HuH-7.5 (cell line): ENCODE measurements at regions not wholly inside any gene's neighbourhood (a gene's known extent, or its start where the extent isn't known, plus 50 kb on each side); places are given as distances from the start of the nearest gene placed in this dataset.

ENCODE experiments used
- DNase-seq: peaks from one replicate; pipeline ENCODE4 v3.0.0; 2011; ENCODE audit warnings: low spot score

DNA sequence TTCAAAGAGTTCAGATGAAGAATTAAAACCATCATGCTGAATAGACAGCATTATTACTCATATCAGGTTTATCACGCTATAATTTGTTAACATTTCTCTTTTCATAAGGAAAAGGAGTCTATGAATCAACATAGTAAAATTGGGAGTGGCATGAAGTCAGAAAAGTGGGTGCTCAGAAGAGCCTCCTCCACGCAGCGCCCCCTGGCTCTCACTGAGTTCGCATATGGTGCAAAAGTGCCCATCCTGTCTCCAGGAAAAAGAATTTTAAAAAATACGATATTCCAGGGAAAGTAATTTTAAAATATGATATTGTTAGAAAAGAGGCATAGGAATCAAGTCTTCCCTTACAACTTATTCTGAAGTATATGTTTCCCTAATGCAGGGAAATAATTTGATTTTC lies 176.3 kb upstream of the TCERG1L start:
- DNase-seq, result no peak

DNA sequence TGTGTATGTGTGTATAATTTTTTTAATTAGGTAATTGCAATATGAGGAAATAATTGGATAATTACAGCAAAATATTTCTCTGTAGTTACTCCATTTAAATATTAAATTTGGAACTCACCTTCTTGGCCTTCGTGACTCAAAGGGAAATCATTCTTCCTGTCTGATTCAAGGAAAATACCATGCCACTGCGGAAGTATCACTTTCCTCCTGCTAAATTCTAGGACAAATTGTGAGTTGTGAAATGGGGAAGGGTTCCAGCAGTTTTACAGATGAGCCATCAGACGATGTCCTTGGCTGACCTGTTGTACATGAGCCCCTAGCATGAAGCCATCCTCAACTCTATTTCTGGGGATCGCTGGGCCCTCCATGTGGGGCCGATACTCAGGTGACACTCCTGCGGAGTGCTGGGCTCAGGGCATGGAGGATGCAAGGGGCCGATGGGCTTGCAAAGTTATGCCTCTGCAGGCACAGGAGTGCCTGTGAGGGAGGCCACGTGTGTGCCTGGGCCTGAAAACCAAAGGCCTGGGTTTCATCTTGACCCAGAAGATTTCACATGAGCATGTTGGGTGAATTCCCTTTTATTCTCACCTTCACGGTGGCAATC lies 179.6 kb upstream of the TCERG1L start:
- no peak for DNase-seq

DNA sequence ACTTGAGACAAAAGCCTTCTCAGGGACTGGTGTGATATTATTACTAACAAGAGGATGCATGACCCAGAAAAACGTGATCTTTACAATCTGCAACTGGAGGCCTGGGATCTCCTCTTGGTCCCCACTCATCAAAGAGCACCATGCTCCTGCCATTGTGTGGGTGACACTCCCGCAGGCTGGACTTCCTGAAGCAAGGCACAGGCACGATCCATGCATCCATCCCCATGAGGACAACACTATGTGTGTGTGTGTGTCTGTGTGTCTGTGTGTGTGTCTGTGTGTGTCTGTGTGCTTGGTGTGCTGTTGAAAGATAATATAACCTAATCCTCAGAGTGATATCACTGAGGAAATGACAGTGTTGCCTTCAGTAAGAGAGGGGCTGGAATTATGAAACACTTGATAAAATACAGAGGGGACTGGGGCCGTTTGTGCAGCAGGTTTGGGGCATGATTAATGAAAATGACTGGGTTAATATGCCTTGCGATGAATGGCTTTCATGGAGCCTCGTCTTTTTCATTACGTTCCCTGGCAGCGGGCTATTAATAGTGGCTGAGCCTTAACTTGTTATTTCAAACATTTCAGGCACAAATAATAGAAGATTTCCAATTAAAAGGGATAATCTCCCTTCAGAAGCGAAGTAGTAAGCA lies 180.8 kb upstream of the TCERG1L start:
- DNase-seq, result no peak

DNA sequence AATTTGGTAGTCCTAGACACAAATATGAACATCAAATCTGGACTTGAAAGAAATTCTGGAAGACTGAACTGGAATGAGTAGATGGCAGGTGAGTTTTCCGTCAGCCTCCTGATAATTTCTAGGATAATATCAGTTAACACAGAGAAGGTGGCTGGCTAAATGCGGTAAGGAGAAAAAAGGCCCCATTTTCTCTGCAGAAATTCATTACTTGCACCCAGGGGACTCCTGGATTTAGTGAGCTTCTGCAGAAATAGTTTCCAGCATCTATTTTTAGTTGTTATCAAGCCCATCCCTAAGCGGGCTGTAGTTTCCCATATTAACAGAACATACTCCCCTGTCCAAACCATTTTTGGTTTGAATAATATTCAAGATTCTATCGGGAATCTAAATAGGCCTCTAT lies 181.9 kb upstream of the TCERG1L start:
- DNase-seq, result no peak

DNA sequence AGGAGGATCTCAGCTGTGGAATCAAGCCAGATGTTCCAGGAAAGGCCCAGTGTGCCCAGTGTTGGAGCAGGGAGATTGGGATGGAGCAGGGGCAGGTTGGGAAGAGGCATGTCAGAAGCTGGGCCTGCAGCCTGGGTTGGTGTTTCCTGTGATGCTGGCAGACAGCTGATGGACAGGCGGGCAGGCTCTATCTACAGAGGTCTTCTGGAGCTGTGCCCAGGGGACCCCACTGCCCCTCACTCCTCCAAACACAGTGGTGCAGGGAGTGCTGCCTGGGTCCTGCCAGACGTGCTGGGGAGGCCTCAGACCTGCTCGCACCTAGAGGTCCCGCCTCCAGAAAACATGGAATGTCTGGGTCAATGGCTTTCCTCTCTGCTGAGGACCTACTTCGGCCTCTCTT lies 182.9 kb upstream of the TCERG1L start:
- no peak for DNase-seq

DNA sequence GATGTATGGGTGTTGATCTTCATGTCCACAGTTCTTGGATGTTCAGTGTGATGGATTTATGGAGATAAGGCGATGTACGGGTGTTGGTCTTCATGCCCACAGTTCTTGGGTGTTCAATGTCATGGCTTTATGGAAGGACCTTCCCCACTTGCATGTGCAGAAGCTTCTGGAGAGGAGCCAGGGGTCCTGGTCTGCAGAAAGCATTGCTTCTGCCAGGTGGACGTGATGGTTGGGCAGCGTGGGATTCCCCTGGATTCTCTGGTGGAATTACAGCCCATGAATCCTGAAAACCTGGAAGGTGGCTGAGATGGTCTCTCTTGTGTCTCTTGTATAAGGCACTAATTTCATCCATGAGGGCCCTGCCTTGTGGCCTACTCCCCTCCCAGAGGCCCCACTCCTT lies 183.7 kb upstream of the TCERG1L start:
- no peak for DNase-seq

DNA sequence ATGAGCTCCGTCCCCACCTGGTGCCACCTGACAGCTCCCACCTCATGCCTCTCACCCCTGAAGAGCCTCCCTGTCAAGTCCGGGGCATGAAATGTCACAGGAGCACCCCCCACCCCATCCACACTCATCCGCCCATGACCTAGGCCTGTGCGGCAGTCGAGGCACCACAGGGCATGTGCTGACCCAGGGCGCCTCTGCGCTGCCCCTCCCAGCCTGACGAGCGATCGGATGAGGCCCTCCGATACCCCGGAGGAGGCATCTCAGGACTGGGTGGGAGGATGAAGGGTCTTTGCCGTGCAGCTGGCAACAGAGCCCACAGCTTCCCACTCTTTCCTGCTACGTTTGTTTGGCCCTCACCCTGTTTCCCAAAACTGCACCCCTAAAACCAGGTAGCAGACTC lies 184.4 kb upstream of the TCERG1L start:
- no peak for DNase-seq

DNA sequence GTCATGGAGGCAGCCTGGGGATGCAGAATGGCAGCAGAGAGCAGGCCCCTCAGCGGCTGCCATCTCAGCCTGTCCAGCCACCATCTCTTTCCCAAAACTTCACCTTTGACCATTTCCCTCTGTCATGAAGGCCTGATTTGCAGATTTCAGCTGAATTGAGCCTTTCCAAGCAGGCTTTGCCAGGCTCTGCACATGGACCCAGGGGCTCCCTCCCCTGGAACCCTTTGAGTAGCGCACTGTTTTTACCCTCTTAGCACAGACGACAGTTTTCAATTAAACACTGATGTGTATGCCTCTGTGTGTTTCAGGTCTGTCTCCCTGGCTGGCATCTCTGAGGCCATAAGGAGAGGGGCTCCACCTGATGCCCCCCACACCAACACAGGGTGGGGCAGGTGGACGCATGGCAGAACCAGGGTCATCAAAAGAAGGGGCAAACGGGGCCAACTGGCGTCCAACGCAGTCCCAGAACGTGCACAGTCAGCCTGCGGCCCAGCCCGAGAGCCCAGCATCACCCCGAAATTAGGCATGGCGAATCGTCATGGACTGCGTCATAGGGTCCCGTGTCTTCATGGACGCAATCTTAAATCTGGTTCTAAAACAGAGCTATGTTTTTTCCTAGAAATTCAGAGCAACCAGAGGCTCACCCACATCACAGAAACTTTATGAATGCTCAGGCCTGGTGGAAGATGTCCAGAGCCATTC lies 185.0 kb upstream of the TCERG1L start:
- DNase-seq, result no peak

DNA sequence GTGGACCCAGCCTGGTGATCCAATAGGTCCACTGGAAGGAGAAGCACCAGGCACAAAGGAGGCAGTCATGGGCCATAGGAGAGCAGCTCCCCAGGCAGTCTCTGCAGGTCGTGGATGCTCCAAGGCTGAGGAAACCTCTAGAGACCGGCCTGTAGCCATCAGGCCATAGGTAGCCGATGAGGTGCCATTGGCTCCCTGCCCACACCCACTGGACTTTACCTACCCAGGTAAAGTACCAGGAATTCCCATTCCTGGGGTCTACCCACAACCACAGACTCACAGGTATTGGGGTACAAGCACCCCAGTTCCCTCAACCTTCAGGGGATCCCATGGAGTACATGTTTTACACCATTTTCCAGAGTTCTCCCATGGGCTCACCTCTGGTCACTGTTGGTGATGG lies 188.0 kb upstream of the TCERG1L start:
- no peak for DNase-seq

DNA sequence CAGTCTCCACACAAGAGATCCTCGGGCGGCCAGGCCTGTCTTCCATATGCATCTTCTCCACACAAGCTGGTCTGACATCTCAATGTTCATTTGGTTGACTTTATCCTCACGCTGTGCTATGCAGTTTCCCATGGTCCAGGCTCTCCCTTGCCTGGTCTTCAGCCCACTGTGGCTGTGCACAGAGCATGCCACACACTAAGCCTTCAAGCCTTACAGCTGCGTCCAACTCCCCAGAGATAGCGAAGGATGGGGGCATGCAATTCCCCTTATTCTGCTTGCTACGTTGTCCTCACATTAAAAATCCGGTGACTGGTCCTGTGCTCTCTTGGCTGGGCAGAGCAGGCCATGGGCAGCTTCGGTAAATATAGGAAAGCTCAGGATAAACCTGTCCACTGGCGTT lies 188.7 kb upstream of the TCERG1L start:
- DNase-seq, result no peak

DNA sequence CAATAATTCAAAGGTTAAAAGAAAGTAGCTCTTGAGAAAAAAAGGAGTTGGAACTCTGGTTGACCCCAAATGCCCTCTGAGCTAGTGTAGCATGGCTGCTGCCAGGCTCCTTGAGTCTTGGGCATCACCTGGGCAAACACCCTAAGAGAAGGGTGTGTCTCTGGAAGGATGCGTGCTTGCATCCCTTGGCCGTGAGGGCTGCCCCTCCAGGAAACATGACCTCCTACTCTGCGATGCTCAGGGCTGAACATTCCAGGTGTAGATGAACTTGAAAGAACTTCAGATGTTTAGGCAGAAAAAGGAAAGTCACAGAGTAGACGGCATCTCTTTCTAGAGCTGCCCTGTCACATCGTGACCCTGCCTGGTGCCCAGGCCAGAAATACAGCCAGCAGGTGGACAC lies 189.4 kb upstream of the TCERG1L start:
- no peak for DNase-seq

DNA sequence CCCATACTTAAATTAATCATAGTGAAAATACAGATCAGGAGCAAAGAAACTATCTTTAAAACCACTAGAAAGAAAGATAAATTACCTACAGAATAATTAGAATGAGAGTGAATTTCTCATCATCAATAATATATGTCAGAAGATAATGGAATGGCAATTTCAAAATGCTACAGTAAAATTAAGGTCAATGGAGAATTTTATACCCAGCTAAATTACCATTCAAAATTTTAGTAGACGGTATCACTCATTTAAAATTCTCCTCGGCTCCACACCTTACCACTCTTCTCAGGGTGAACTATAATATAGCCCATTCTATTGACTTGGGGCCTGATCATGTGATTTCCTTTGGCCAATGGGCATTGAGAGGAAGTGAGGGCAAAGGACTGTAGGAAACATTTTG lies 192.5 kb upstream of the TCERG1L start:
- no peak for DNase-seq

DNA sequence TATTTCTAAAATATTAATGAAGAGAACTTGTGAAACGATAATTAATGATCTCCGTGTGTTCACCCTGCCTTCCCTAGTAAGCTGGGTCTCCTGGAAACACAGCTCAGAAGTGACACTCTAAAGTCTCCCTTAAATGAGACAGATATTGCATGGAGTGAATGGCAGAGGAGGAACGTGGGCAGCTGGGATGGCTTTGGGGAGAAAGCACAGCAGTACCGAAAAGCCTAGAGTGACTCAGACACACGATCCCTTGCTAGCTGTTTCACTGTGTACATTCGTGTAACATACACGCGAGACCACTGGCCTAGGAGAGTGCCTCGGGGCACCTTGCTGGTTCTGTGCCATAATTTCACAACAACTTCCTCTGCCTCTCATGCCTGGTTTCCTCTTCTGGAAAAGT lies 199.9 kb upstream of the TCERG1L start:
- no peak for DNase-seq

DNA sequence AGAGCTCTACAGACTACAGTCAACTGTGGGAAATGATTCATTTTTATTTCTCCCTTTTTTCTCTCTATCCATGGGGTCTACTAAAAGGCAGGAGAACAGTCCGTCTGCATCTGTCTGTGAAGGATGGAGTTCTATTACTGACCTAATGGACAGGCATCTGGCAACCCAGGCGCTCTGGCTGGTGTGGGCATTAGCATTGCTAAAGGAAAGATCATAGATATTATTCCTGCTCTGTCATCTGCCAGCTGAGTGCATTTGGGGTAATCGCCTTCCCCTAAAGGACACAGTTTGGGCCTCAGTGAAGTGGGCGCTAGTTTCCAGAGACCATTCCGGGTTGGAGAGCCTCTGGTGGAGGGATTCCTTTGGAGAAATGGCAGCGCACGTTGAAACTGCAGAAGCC lies 201.3 kb upstream of the TCERG1L start:
- DNase-seq, result no peak

DNA sequence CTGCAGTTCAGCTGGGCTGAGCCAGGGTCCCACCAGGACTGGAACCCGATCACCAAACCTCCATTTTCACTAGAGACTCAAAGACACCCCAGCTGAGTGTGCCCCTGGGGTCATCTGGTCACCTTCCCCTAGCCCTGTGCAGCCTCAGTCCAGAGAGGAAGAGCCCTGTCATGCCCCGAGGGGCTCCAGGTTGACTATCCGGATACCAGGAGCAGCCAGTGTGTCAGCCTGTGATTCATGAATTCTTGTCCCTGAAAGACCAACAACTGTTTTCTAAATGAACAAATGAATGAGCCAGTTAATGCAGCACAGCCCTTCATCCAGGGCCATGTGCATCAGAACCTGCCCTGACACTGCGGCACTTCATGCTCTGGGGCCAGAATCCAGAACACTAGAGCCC lies 201.9 kb upstream of the TCERG1L start:
- no peak for DNase-seq

DNA sequence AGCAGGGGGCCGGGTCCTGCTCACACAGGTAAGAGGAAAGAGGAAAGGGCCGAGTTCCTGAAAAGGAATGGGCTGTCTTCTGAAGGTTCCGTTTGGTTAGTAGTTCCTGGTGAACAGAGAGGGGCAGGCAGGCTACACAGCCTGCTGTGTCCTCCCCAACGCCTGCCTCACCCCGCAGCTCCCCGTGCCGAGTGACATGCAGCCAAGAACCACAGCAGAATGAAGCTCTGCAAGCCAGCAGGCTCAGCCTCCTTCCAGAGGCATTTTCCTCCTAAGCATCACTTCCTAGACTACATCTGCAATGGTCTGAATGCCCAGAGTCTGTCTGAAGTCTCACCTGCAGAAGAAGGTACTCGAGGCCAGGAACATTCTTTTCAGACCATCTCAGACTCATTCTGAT lies 202.4 kb upstream of the TCERG1L start:
- no peak for DNase-seq

DNA sequence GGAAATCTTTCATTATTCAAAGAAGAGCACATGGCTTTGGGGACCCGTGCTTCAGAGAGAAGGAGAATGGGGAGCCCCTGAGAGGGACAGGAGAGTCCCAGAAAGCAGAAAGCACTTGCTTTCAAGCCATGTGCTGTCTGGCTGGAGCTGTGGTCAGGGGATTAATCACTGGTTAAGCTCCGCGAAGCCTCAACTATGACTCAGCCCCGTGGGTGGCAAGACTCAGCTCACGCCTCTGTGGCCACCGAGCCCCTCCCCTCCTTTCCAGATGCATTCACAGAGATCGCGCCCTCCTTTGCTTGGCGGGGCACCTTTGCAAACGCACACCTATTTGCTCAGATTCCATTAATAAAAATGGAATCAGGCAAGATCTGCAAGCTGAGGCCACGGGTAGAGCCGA lies 202.9 kb upstream of the TCERG1L start:
- DNase-seq, result no peak

DNA sequence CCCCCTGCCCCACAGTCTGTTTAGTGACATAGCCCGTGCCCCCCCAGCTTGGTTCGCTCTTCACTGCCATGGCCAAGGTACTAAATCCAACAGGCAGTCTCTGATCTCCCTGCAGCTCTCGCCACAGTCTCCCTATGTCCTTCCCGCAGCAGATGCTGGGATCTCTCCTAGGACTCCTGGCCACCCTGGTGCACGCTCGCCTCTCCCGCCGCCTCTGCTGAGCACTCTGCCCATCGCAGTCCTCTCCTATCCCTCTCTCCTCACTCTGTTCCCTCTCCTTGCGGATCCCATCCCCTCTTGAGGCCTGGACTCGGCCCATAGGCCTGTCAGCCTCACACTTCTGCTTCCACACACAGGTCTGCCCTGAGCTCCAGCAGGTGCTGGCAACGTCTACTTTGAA lies 204.8 kb upstream of the TCERG1L start:
- no peak for DNase-seq

DNA sequence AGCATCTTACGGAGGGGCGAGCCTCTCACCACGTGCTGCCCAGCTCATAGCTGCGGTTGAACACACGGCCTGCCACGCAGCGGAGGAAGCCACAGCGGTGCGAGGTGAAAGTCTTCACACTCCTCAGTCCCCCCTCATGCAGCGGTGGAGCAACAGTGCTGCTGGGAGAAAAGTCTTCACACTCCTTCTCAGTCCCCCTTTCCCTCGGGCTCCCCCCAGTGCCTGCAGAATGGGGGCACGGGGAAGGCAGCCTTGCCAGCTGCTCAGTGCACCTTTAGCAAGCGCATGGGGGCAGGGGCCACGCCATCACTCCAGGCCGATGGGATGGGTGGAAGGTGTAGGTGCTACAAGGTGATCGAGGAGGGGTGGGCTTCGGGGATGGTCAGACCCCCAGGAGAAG lies 206.3 kb upstream of the TCERG1L start:
- DNase-seq, result no peak

DNA sequence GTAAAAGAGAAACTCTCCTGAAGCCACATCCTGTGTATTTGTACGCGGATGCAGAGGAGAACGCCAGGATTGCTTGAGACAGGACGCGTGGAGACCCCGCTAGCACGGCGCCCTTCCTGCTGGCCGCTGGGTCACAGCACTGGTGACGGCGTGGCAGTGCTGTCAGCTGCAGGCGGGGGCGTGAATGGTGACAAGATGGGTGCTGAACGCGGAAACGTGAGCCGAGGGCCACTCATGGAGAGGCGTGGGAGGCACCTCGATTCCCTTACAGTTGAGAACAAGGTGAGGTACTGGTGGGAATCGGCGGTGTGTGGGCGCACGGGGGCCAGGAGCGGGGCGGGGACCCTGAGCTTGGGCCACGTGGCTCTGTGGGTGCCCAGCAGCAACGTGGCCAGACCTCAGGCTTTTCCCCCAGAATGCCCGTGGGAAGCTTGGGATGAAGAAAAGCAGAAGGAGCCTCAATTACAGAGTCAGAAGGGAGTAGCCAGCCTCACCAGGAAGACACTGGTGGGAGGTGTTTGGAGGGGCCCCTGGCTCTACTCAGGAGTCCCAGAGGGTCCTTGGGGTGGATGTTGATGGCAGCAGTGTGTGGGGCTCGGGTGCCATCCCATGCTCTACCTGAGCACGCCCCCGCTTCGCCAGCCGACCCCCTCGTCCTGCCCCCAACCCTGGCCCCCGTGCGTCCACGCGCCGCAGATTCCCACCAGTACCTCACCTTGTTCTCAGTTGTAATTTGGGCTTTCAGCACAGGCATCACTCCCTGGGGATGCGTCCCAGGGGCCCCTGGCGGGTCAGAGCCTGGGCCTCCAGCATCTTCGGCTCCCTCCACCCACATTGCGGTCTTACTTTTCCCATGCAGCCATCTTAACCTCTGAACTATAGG lies 208.4 kb upstream of the TCERG1L start:
- no peak for DNase-seq

DNA sequence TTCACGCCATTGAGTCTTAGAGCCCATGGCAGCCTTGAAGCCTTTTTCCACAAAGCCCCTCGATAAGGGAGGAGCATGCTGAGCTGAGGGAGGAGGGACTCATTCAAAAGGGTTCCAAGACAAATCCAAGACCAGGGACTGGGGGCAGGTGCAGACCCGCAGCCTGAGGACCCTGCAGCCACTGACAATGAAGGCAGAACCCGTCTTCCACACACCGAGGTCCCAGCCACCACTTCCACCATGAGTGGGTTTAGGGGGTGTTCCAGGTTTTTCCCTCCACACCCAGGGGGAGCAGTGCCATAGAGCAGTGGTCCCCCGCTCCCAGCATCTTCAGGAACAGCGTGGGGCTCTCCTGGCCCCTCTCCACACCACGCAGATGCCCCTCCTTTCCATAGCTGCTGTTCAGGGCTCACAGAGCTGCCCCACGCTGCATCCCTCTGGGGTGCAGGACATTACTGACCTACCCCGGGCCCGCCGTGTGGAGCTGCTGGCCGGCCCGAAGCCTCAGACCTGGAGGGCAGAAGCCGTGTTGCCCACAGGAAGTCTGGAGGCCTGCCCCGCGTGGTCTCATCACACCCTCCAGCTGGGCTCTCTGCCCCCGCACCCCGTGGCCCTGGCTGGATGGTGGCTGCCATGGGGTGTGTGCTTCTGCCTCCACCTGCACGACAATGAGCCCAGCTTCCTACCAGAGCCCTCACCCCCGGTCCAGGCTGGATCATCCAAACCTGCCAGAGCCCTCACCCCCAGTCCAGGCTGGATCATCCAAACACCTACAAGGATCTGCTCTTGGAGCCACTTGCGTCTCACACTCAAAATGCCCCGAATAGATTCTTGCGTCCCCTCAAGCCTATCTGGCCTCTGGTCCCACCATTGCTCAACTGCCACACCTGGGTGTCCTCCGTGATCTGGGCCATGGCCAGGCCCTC lies 220.0 kb upstream of the TCERG1L start:
- DNase-seq, result no peak

DNA sequence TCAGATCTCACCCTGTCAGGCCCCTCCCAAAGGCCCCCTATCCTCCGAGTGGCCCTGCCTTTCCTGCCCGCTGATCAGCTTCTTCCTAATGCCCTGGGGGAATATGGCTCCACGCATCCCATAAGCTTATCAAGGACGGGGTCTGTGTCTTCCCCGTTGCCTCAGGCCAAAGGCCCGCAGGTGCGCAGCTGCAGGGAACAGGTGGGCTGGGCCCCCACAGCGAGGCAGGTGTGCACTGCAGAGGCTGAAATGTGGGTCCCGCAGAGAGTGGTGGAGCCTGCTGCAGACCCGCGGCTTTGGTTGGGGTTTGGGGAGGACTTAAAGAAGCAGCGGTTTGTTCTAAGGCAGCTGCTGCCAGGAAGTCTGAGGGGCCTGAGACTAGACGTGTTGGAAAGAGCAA lies 220.8 kb upstream of the TCERG1L start:
- no peak for DNase-seq
